ENCODE measurements at regions not wholly inside any gene's neighbourhood (a gene's known extent, or its start where the extent isn't known, plus 50 kb on each side); places are given as distances from the start of the nearest gene placed in this dataset.

- no peak for TF ChIP-seq CTCF (IDR thresholded peaks at IDR 0.05)
- TF ChIP-seq POLR2A (IDR thresholded peaks at IDR 0.05) = no peak
Observed at GRCh38 chr3:72655131-72655551, 193.1 kb downstream of the SHQ1 start.

All from right lobe of liver (tissue), 4 donors.